ENCODE measurements at regions not wholly inside any gene's neighbourhood (a gene's known extent, or its start where the extent isn't known, plus 50 kb on each side); places are given as distances from the start of the nearest gene placed in this dataset.

GRCh38 chr7:152924238-152924637 lies 164.7 kb downstream of the ACTR3B start:
- no peak for TF ChIP-seq CTCF (conservative IDR thresholded peaks at IDR 0.05 in 1 of 2, IDR thresholded peaks at IDR 0.05 in 1 of 2; ENCODE audit: extremely low read depth in 1 of 2, insufficient read depth in 1 of 2, low read depth in 1 of 2, low read length in 2 of 2)
- TF ChIP-seq EZH2 (IDR thresholded peaks at IDR 0.05; ENCODE audit: borderline replicate concordance, low read length), result no peak
